Astrocyte (in vitro differentiated cells and primary cell): ENCODE measurements at regions not wholly inside any gene's neighbourhood (a gene's known extent, or its start where the extent isn't known, plus 50 kb on each side); places are given as distances from the start of the nearest gene placed in this dataset.

ENCODE experiments used
- DNase-seq: peaks from one replicate; pipeline ENCODE4 v3.0.0-alpha.2; 2010; ENCODE audit warnings: low read depth
- FAIRE-seq: peaks from 2 replicates; lab custom pipeline; 2011; peaks lifted over from hg19 to GRCh38; lab: Jason Lieb, UNC
- H2AFZ ChIP-seq: 2 replicates; pipeline ENCODE4 v1.6.0; 2012; ENCODE audit warnings: low read depth, low read length, inconsistent platforms
- H3K27ac ChIP-seq: 2 replicates; pipeline ENCODE4 v1.5.1; 2011; ENCODE audit warnings: low read depth, low read length, inconsistent platforms
- H3K27me3 ChIP-seq: 2 replicates; pipeline ENCODE4 v1.6.0; 2011; ENCODE audit warnings: low read length, inconsistent platforms; ENCODE audit not compliant: insufficient read depth
- H3K36me3 ChIP-seq: 2 replicates; pipeline ENCODE4 v1.5.1; 2011; ENCODE audit warnings: low read length, inconsistent platforms; ENCODE audit not compliant: insufficient read depth
- H3K4me1 ChIP-seq: 2 replicates; pipeline ENCODE4 v1.5.1; 2011; ENCODE audit warnings: low read length, inconsistent platforms; ENCODE audit not compliant: insufficient read depth
- H3K4me2 ChIP-seq: 2 replicates; pipeline ENCODE4 v1.6.0; 2012; ENCODE audit warnings: low read length, inconsistent platforms
- H3K4me3 ChIP-seq: 2 replicates; pipeline ENCODE4 v1.5.1; 2011; ENCODE audit warnings: low read depth, mild to moderate bottlenecking, low read length, inconsistent platforms; ENCODE audit not compliant: insufficient read depth
- H3K79me2 ChIP-seq: 2 replicates; pipeline ENCODE4 v1.6.0; 2012; ENCODE audit warnings: mild to moderate bottlenecking, low read length, inconsistent platforms; ENCODE audit not compliant: insufficient read depth
- H3K9ac ChIP-seq: 2 replicates; pipeline ENCODE4 v1.6.0; 2012; ENCODE audit warnings: mild to moderate bottlenecking, low read length, inconsistent platforms
- H3K9me3 ChIP-seq: 2 replicates; pipeline ENCODE4 v1.5.1; 2012; ENCODE audit warnings: low read depth, mild to moderate bottlenecking, low read length, inconsistent platforms; ENCODE audit not compliant: insufficient read depth
- H4K20me1 ChIP-seq: 2 replicates; pipeline ENCODE4 v1.6.0; 2012; ENCODE audit warnings: low read length, inconsistent platforms; ENCODE audit not compliant: insufficient read depth
- H3K27ac Mint-ChIP-seq: one replicate; pipeline ENCODE4 v1.8.0; 2021; ENCODE audit warnings: mild to moderate bottlenecking, mixed read lengths; ENCODE audit not compliant: unreplicated experiment
- H3K27me3 Mint-ChIP-seq: one replicate; pipeline ENCODE4 v1.8.0; 2021; ENCODE audit warnings: low read depth, mixed read lengths; ENCODE audit not compliant: unreplicated experiment
- H3K36me3 Mint-ChIP-seq: one replicate; pipeline ENCODE4 v1.8.0; 2021; ENCODE audit warnings: low read depth, mixed read lengths; ENCODE audit not compliant: unreplicated experiment
- H3K4me1 Mint-ChIP-seq: one replicate; pipeline ENCODE4 v1.8.0; 2021; ENCODE audit warnings: low read depth, mixed read lengths; ENCODE audit not compliant: unreplicated experiment
- H3K4me3 Mint-ChIP-seq: one replicate; pipeline ENCODE4 v1.8.0; 2021; ENCODE audit warnings: mild to moderate bottlenecking, moderate library complexity, mixed read lengths; ENCODE audit not compliant: unreplicated experiment
- H3K9me3 Mint-ChIP-seq: one replicate; pipeline ENCODE4 v1.8.0; 2021; ENCODE audit warnings: mild to moderate bottlenecking, mixed read lengths; ENCODE audit not compliant: unreplicated experiment
- CTCF ChIP-seq: IDR thresholded peaks from 2 replicates; pipeline ENCODE4 v1.5.1; 2011; ENCODE audit warnings: low read depth, mild to moderate bottlenecking, inconsistent platforms, low read length, moderate library complexity; ENCODE audit not compliant: insufficient read depth
- EZH2 ChIP-seq: IDR thresholded peaks from 2 replicates; pipeline ENCODE4 v1.6.1; 2012; ENCODE audit warnings: mild to moderate bottlenecking, low read length, inconsistent platforms; ENCODE audit not compliant: insufficient read depth

GRCh38 chr4:20085156-20085555, 166.5 kb upstream of the SLIT2 start:
- H3K27ac Mint-ChIP-seq = no peak overlapping the region
- no peak for DNase-seq
- H3K9me3 Mint-ChIP-seq = no peaks in the 10 kb centered on the region
- H3K27me3 Mint-ChIP-seq = no peaks in the 10 kb centered on the region
- no peaks in the 10 kb centered on the region for H3K9me3 ChIP-seq
- H3K4me1 ChIP-seq = no peaks in the 10 kb centered on the region
- H3K27me3 ChIP-seq = no peaks in the 10 kb centered on the region
- TF ChIP-seq EZH2 = no peak
- TF ChIP-seq CTCF = no peak
- no peak overlapping the region for H2AFZ ChIP-seq
- H3K36me3 Mint-ChIP-seq = no peaks in the 10 kb centered on the region
- no peak overlapping the region for H3K27ac ChIP-seq
- no peak overlapping the region for H3K4me3 Mint-ChIP-seq
- H3K9ac ChIP-seq = no peak overlapping the region
- no peaks in the 10 kb centered on the region for H4K20me1 ChIP-seq
- H3K79me2 ChIP-seq = no peaks in the 10 kb centered on the region
- no peak overlapping the region for H3K4me2 ChIP-seq
- FAIRE-seq = no peak
- no peaks in the 10 kb centered on the region for H3K36me3 ChIP-seq
- no peak overlapping the region for H3K4me3 ChIP-seq
- no peaks in the 10 kb centered on the region for H3K4me1 Mint-ChIP-seq

- Histone ChIP-seq H3K4me2 (no peak overlapping the region), H4K20me1 (no peaks in the 10 kb centered on the region), H2AFZ (no peak overlapping the region), H3K4me1 (no peaks in the 10 kb centered on the region), H3K4me3 (no peak overlapping the region), H3K9me3 (no peaks in the 10 kb centered on the region), H3K9ac (no peak overlapping the region), H3K79me2 (no peaks in the 10 kb centered on the region), H3K27me3 (no peaks in the 10 kb centered on the region), H3K36me3 (no peaks in the 10 kb centered on the region), H3K27ac (no peak overlapping the region)
- no peaks in the 10 kb centered on the region for H3K27me3 Mint-ChIP-seq
- no peak overlapping the region for H3K27ac Mint-ChIP-seq
- FAIRE-seq = no peak
- no peaks in the 10 kb centered on the region for H3K4me1 Mint-ChIP-seq
- DNase-seq = no peak
- H3K4me3 Mint-ChIP-seq = no peak overlapping the region
- H3K9me3 Mint-ChIP-seq = no peaks in the 10 kb centered on the region
- no peak for TF ChIP-seq EZH2
- no peak for TF ChIP-seq CTCF
- H3K36me3 Mint-ChIP-seq = no peaks in the 10 kb centered on the region
These were observed 167.2 kb upstream of the SLIT2 start for GRCh38 chr4:20084488-20084887.

GRCh38 chr4:20078644-20079043, 173.1 kb upstream of the SLIT2 start:
- no peak for TF ChIP-seq CTCF
- no peak for TF ChIP-seq EZH2
- Mint-ChIP-seq H3K4me3 (no peak overlapping the region), H3K27me3 (peaks cover 3% of the 10 kb centered on the region), H3K27ac (no peak overlapping the region), H3K36me3 (no peaks in the 10 kb centered on the region), H3K4me1 (no peaks in the 10 kb centered on the region), H3K9me3 (no peaks in the 10 kb centered on the region)
- Histone ChIP-seq H3K4me3 (no peak overlapping the region), H3K9ac (no peak overlapping the region), H4K20me1 (no peaks in the 10 kb centered on the region), H3K4me2 (no peak overlapping the region), H3K36me3 (no peaks in the 10 kb centered on the region), H3K79me2 (no peaks in the 10 kb centered on the region), H3K27ac (no peak overlapping the region), H3K4me1 (no peaks in the 10 kb centered on the region), H2AFZ (no peak overlapping the region), H3K9me3 (no peaks in the 10 kb centered on the region), H3K27me3 (no peaks in the 10 kb centered on the region)
- no peak for DNase-seq
- FAIRE-seq = no peak
